Erythroblast (primary cell): ENCODE measurements at regions not wholly inside any gene's neighbourhood (a gene's known extent, or its start where the extent isn't known, plus 50 kb on each side); places are given as distances from the start of the nearest gene placed in this dataset.

Experiments
- GATA1 ChIP-seq: IDR thresholded peaks from 2 replicates; pipeline ENCODE4 v1.6.1; 2011; ENCODE audit warnings: low read depth, mild to moderate bottlenecking, control low read depth, low read length, moderate library complexity
- POLR2A ChIP-seq: IDR thresholded peaks from 2 replicates; pipeline ENCODE4 v1.6.1; 2011; ENCODE audit warnings: mild to moderate bottlenecking, low read length

GRCh38 chr13:97148894-97149293 lies 73.2 kb upstream of the MBNL2 start:
- no peak for TF ChIP-seq POLR2A
- no peak for TF ChIP-seq GATA1
